Ascending aorta (tissue), 2 donors: ENCODE measurements at regions not wholly inside any gene's neighbourhood (a gene's known extent, or its start where the extent isn't known, plus 50 kb on each side); places are given as distances from the start of the nearest gene placed in this dataset.

ENCODE experiments used
- DNase-seq, 2 donors: peaks; one replicate each; pipeline ENCODE4 v3.0.0-alpha.2; 2019; ENCODE audit warnings: low spot score in 2 of 2
- H3K27ac ChIP-seq, 2 donors: fragments of 200-600 bp; sonication (generic); one replicate each; pipeline ENCODE4 v1.5.1; 2016 to 2017; ENCODE audit warnings: mild to moderate bottlenecking in 1 of 2
- H3K27me3 ChIP-seq: fragments of 200-600 bp; sonication (generic); one replicate; pipeline ENCODE4 v1.5.1; 2017
- H3K36me3 ChIP-seq, 2 donors: fragments of 200-600 bp; sonication (generic); one replicate each; pipeline ENCODE4 v1.5.1; 2016
- H3K4me1 ChIP-seq, 2 donors: fragments of 200-600 bp; sonication (generic); one replicate each; pipeline ENCODE4 v1.5.1; 2016 to 2017; ENCODE audit warnings: mild to moderate bottlenecking in 1 of 2
- H3K4me3 ChIP-seq, 2 donors: fragments of 200-600 bp; sonication (generic); one replicate each; pipeline ENCODE4 v1.5.1; 2016 to 2017; ENCODE audit warnings: mild to moderate bottlenecking in 1 of 2
- H3K9me3 ChIP-seq, 2 donors: fragments of 200-600 bp; sonication (generic); one replicate each; pipeline ENCODE4 v1.5.1; 2016
- intact Hi-C: fragments of 100-400 bp; cut with DNase I; formaldehyde crosslinking; loops from one replicate; pipeline ENCODE4 v1.15.1; 2023
- TF ChIP-seq, protein P1 (sequence below), 3 experiments: fragments of 200-600 bp in 2 of 3; fragments of 450-650 bp in 1 of 3; sonication (generic) in 2 of 3; IDR thresholded peaks; one replicate each; pipeline ENCODE4 v1.5.1; 2016 to 2019; ENCODE audit warnings: antibody characterized with exemption in 3 of 3, mild to moderate bottlenecking in 1 of 3, moderate library complexity in 1 of 3

DNA sequence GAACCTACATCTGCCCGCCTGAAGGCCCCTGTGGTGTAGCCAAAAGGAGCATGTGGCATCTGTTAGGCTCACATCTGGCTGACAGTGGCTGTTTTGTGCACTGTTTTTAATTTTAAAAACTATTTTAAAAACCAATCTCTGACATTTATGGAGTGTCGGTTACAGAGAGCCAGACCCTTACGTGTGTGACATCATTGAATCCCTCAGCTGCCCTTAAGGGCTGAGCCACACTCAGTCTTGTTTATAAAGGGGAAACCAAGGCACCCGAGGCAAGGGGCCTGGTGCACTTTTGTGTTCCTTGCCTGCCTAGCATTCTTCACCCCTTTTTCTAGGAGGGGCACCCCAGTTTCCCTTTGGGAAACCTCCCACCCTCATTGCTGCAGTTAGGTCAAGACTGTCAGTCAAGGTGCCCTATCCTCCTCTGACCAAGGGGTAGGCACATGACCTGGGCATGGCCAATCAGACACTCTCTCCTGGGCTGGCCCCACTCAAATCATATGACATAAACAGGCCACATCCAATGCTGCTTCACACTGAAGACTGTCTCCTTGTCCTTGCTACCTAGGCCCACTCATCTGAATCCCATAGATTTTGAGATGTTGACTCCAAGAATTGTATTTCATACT lies 105.3 kb downstream of the LSM3 start:
- Histone ChIP-seq H3K27me3 (no peaks in the 10 kb centered on the region), H3K27ac (no peak overlapping the region), H3K4me3 (no peak overlapping the region), H3K36me3 (no peaks in the 10 kb centered on the region), H3K9me3 (no peaks in the 10 kb centered on the region), H3K4me1 (no peaks in the 10 kb centered on the region)
- intact Hi-C loops: no loop called here
- TF ChIP-seq, protein P1, sequence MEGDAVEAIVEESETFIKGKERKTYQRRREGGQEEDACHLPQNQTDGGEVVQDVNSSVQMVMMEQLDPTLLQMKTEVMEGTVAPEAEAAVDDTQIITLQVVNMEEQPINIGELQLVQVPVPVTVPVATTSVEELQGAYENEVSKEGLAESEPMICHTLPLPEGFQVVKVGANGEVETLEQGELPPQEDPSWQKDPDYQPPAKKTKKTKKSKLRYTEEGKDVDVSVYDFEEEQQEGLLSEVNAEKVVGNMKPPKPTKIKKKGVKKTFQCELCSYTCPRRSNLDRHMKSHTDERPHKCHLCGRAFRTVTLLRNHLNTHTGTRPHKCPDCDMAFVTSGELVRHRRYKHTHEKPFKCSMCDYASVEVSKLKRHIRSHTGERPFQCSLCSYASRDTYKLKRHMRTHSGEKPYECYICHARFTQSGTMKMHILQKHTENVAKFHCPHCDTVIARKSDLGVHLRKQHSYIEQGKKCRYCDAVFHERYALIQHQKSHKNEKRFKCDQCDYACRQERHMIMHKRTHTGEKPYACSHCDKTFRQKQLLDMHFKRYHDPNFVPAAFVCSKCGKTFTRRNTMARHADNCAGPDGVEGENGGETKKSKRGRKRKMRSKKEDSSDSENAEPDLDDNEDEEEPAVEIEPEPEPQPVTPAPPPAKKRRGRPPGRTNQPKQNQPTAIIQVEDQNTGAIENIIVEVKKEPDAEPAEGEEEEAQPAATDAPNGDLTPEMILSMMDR (IDR thresholded peaks at IDR 0.05): no peak
- no peak for DNase-seq

DNA sequence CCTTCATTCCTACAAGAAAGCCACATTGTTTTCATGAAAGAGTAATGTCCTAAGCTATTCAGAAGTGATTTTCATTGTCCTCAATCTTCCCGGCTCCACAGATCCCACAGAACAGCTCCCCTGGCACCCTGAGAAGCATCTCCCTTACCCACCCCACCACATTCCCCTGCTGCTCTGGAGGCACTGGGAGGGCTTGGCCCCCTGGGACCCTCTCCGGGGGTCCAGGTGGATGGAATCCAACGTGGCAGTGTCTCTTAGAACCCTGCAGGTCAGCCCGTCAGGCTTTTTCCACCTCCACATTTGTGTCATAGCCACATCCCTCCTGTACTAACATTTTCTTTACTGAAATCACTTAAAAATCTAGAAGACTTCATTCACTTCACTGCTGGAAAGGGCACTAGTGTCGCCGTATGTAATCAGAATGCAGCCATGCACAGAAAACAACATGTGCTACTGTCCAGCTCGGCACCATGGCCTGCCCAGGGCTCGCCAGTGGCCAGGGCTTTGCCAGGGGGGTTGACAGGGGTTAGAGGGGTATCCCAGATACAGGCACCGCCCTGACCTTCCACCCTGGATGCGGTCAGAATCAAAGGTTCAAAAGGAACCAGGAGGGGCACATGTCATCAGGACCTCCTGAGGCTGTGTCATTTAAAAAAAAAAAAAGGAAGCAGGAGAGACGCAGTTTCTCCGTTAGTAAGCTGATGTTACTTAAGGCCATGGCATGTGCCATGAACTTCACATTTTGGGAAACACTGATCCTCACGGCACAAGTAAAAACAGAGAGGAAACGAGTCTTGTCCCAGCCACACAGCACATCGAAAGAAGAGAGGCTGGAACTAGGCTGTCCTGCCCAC lies 106.3 kb downstream of the LSM3 start:
- Histone ChIP-seq H3K9me3 (no peaks in the 10 kb centered on the region), H3K27me3 (no peaks in the 10 kb centered on the region), H3K27ac (no peak overlapping the region), H3K4me3 (no peak overlapping the region), H3K36me3 (no peaks in the 10 kb centered on the region), H3K4me1 (no peaks in the 10 kb centered on the region)
- TF ChIP-seq, protein P1 (IDR thresholded peaks at IDR 0.05): no peak
- no peak for DNase-seq
- intact Hi-C loops: no loop called here

DNA sequence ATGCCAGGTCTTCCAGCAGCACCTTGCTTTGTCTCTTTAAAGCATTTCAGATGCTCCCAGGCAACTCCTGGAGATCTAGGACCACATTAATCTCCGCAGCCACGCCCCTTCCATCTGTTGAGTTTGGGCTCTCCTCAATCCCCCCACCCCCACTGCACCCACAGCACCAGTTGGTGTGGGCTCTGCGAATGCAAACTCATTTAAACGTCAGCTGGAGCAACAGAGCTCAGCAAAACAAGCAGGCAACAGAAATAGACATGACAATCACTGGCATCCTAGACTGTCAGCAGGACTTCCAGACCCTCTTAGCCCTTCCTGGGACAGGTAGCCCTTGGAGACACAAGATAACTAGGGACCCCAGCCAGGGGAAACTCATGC lies 106.9 kb downstream of the LSM3 start:
- TF ChIP-seq, protein P1 (IDR thresholded peaks at IDR 0.05): no peak

DNA sequence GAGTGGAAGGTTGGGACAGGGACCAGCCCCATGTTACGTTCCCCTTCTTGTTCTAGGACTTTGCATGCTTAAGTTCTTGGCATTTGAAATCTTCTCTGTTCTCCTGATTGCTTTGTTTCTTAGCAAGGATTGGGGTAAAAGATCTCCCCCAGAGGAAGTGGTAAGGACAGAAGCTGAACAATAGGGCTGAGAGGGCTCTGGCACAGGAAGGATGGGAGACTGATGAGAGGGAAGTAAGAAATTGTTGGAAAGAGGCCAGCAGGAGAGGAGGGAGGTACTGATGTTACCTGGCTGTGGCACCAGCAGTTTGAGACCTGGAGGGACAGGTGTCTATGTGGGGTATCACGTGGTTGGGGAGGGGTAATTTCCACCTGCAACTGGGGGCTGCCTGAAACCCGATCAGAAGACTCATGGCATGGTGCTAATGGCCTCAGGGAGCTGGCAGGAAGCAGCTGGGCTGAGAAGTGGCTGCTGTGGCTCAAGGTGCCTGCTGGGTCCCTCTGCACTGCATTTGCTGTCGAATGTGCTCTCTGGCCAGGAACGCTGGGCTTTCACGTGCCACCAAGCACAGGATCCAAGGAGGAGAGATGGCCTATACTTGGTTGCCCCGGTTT lies 108.4 kb downstream of the LSM3 start:
- Histone ChIP-seq H3K4me1 (no peaks in the 10 kb centered on the region), H3K27me3 (no peaks in the 10 kb centered on the region), H3K9me3 (no peaks in the 10 kb centered on the region), H3K36me3 (no peaks in the 10 kb centered on the region), H3K4me3 (no peak overlapping the region), H3K27ac (no peak overlapping the region)
- DNase-seq: no peak
- TF ChIP-seq, protein P1 (IDR thresholded peaks at IDR 0.05): no peak
- intact Hi-C loops: no loop called here

More for the DNA sequence above, 106.9 kb downstream of the LSM3 start:
- intact Hi-C loops: no loop called here
- Histone ChIP-seq H3K36me3 (no peaks in the 10 kb centered on the region), H3K9me3 (no peaks in the 10 kb centered on the region), H3K4me3 (no peak overlapping the region), H3K27me3 (no peaks in the 10 kb centered on the region), H3K4me1 (no peaks in the 10 kb centered on the region), H3K27ac (no peak overlapping the region)
- DNase-seq: no peak

DNA sequence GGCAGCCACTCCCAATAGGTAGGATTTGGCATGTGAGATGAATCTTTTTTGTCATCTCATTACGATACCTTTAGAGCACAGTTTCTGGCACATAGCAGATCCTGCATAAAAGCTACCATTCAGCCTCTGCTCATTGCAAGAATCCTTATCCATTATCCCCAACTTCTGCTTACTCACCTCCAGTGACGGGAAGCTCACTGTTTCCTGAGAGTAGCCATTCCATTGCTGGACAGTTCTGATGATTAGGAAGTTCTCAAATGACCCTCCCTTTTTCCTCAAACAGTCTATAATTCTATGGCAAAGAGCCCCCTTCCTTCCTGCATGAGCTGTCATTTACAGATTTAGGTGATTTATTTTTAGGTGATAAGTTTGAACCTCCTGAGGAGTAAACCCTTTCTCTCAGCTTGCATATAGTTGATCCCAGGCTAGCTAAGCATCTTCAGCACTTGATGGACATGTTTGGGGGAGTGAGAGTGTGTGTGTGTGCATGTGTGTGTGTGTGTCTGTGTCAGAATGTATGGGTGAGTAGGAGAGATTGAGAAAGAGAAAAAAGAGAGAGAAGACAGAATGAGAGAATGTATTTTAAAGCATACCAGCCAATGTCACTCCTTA lies 109.7 kb downstream of the LSM3 start:
- intact Hi-C loops: no loop called here
- H3K36me3 ChIP-seq: no peaks in the 10 kb centered on the region
- H3K27ac ChIP-seq: no peak overlapping the region
- no peaks in the 10 kb centered on the region for H3K27me3 ChIP-seq
- no peaks in the 10 kb centered on the region for H3K4me1 ChIP-seq
- no peak overlapping the region for H3K4me3 ChIP-seq
- no peak for DNase-seq
- TF ChIP-seq, protein P1 (IDR thresholded peaks at IDR 0.05): no peak
- H3K9me3 ChIP-seq: no peaks in the 10 kb centered on the region
